GM21737 (cell line): ENCODE measurements at regions not wholly inside any gene's neighbourhood (a gene's known extent, or its start where the extent isn't known, plus 50 kb on each side); places are given as distances from the start of the nearest gene placed in this dataset.
"Not testable (repeated sequence)": the region's sequence is repeated elsewhere in the genome, so short reads cannot be mapped to it uniquely, and the experiment has no call there.

Experiments
- ATAC-seq: cut with Tn5 transposase; IDR thresholded peaks from one replicate; pipeline ENCODE4 v1.9.1; 2021; ENCODE audit warnings: mild to moderate bottlenecking, moderate library complexity; ENCODE audit not compliant: unreplicated experiment

DNA sequence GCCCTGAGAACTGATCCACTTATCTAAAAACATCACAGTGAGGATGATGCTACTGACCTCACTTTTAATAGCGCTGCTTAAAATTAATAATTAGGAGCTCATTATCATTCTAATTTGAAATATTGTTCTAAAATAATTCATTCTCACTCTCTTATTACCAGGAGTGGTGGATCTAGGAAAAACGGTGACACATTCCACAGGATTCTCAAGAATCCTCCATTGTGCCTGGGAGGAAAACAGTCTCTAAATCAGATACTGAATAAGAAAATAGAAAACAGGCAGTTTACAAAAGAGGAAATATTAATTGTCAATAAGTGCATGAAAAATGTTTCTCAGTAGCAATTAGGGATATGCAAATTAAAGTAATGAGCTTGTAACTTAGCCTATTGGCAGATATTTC lies 187.4 kb downstream of the TENT5A start:
- ATAC-seq = no peak

GRCh38 chr6:81564470-81565068 lies 187.9 kb downstream of the TENT5A start:
- no peak for ATAC-seq

GRCh38 chr6:81562169-81562568 lies 190.3 kb downstream of the TENT5A start:
- no peak for ATAC-seq

DNA sequence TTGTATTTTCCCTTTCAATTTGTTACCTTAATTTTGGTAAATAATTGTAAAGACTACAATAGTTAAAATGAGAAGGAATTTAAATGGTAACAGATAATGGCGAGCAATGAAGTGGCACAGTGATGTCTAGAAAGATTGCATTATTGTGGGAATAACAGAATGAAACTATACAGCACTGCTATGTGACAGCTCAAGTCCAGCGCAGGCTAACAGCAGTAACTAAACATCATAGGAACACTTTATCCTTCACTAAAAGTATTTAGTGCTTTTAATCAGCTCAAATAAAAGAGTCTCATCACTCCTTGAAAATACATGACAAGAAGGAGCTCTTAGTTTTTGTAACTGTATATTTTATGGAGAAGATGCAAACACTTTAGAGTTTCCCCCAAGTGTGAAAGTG lies 190.8 kb downstream of the TENT5A start:
- ATAC-seq = no peak

- ATAC-seq = no peak
Observed at GRCh38 chr6:81561071-81561564, 191.4 kb downstream of the TENT5A start.

GRCh38 chr6:81557811-81558210 lies 194.7 kb downstream of the TENT5A start:
- no peak for ATAC-seq

DNA sequence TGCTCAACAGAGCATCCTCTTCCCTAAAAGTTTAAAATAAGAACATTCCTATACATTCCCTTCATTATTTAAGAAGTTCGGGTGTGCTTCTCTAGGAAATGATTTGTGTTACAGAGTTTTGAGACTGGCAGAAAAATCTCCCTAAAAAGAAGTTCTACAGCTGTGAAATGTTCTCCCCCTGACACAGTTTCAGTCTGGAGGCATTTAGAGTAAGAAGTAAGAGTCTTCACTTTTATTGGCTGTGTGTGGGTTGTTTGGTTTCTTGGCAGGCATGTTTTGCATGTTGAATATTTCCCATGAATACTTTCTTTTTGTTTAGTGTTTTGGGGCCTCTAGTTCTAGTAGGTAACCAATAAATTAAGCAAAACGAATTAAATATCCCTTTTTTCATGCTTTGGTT lies 195.9 kb downstream of the TENT5A start:
- ATAC-seq = no peak

DNA sequence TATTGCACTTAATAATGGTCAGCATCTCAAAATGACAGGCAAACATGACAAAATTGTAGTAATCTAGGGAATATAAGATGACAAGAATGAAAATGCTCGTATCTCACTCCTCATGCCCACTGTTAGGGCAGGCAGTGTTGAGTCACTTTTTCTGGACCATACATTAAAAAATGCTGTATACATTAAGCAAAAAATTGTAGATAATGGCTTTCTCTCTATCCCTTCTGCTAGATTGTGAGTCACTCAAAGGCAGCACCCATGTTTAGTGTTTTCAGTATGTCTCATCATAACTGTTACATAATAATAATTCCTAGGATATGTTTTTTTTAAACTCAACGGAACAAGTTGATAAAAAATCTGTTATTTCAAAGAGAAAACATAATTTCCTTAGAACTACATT lies 199.3 kb downstream of the TENT5A start:
- ATAC-seq = no peak

DNA sequence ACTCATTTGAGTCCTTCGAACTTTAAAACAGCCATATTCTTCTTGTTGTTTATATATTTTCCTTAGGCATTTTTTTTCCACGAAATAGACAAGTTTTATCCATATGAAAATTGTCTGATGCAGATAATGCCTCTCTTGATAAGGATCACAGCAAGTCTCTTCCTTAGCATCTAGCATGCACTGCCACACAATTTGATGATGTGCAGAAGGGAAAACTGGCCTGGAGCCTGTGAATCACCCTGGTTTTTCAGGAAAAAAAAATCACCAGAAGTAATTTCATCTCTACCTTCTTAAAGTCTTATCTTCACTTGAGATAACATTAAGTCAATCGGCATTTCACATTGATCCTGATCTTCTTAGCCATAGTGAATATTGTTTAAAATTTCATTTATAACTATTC lies 199.8 kb downstream of the TENT5A start:
- ATAC-seq = no peak

DNA sequence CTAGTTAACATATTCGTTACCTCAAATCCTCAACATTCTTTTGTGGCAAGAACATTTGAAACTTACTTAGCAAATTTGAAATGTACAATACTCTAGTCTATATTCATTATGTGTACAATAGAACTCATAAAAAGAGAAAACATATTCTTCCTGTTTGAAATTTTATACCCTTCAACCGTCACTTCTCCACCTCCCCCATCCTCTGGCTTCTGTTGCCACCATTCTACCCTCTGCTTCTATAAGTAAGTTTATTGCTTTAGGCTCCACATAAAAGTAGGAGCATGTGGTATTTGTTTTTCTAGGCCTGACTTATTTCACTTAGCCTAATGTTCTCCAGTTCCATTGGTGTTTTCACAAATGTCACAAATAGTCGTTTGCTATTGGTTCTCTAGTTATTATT lies 205.3 kb downstream of the TENT5A start:
- ATAC-seq = no peak

GRCh38 chr6:81534934-81535465 lies 217.5 kb downstream of the TENT5A start:
- no peak for ATAC-seq

DNA sequence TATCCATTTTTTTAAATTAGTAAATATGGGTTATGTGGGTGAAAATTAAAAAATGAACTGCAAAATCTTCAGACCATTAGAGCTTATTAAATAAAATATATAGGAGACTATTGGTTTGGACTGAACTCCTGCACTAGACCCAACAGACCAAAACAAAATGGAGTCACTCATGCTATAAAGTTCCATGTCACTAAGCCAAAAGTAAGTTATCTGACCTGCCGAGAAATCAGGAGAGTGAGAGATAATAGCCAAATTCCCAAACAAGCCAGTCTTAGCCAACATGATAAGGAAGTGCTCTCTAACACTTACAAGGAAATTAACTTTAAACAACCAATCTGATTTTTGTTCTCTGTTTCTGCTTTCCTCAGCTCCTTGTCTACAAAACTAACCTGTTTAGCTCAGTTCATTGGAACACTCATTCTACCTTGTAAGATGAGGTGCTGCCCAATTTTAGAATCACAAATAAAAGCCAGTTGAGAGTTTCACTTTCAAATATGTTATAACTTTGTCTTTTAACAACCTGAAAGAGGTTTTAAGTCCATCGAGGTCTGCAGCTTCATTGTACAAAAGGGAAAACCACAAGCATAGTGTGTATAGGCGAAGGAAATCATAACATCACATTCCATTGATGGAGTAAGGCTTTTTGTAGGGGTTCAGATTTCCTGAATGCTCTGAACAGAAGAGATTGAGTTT lies 220.5 kb downstream of the TENT5A start:
- ATAC-seq = no peak

- ATAC-seq = no peak
Observed at GRCh38 chr6:81517455-81517854, 235.0 kb downstream of the TENT5A start.

DNA sequence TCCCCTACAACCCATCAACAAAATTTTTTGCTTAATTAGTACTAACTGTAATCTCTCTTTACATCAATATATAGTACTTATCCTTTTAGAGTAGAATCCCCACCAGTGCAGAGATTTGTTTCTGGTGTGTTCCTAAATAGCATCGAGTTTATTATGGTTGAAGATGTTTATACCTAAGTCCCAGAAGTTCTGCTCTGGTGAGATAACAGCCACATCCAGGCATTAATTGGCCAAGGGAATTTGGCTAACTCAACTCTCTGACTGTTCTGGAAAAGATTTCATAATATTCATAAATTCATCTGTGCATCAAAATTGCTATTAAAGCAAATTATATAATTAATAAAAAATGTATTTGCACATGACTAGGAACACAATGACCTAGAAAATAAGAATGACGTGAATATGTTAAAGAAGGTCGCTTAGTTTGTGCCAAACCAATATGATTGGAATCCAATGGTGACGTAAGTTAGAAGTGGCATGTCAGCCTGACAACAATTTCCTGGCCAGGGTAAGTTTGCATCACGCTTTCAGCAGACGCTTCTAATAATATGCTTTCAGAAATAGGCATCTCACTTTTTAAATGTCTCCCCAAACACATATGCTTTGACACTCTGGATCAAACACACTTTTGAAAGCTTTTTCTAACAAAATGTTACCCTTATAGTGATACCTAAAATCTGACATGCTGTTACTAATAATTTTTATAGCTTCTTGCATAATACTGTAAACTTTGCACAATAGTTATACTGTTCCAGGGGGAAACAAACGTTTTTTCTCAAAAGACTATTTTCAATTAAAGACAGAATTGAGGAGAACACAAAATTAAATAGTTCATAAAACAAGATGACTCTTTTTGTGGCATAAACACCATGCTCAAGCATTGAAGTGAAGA lies 236.7 kb downstream of the TENT5A start:
- no peak for ATAC-seq

- not testable (repeated sequence) for ATAC-seq
Observed at GRCh38 chr6:81514195-81514594, 238.3 kb downstream of the TENT5A start.

DNA sequence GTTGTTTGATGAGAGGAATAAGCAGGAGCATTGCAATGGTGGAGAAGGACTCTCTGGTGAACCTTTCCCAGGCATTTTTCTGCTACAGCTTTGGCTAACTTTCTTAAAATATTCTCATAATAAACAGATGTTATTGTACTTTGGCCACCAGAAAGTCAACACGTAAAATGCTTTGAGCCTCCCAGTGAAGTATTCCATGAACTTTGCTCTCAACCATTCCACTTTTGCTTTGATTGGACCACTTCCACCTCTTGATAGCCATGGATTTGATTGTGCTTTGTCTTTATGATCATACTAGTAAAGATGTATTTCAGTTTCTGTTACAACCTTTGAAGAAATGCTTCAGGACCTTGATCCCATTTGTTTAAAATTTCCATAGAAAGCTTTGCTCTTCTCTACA lies 241.1 kb downstream of the TENT5A start:
- no peak for ATAC-seq

DNA sequence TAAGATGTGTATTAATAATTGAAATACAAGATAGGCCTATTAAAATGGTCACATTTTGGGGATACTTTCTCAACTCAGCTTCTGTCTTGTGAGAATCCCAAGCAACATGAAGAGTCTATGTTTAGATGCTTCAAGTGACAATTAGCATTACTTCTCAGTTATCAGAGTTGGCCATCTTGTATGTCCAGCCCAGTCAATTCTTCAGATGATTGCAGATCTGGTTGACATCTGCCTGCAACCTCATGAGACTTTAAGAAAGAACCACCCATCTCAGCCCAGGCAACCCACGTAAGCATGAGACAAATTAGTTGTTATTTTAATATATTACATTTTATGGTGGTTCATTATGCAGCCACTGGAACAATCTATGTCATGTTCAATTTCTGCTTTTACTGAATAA lies 256.5 kb downstream of the TENT5A start:
- ATAC-seq = no peak

DNA sequence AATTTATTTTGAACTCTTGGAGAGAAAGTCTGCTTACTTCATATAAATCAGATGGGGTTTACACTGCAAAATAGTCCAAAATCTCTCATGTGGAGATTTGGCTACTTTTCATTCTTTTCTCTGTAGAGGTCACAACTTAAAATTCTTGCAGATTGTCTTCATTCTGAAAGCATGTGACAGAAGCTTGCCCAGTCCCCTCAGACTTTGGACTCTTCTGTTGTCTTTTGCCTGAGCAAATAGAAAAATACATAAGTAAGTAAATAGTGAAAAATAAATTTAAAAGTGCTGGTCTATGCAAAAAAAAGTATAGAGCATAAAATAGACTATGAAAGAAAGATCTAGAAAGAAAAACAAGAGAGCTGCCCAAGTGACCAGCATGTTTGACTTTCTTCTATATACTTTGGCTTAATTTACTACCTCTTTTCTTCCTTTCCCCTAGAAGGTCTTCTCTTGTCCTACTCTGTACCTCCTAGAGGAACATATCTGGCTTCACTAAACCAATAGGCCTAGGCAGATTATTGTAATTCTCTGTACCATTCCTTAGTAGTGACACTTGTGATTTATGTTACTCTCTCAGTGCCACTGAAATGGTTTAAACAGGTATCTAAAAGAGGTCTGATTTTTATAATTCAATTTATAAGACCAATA lies 260.9 kb downstream of the TENT5A start:
- ATAC-seq = no peak

GRCh38 chr6:81487489-81487888 lies 265.0 kb downstream of the TENT5A start:
- ATAC-seq = no peak

DNA sequence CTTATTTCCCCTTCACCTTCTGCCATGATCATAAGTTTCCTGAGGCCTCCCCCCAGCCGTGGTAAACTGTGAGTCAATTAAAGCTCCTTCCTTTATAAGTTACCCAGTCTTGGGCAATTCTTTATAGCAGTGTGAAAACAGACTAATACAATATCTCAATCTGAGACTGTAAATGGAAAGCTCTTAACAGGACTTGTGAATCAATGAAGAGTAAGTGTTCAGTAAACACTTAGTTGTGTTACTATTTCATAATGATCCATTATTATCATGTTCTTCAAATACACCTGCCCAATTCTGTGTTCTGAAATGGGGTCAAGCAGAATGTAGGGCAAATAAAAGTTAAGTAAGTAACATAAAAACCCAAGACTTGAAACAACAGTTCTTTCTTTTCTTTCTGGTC lies 266.2 kb downstream of the TENT5A start:
- no peak for ATAC-seq

- ATAC-seq = no peak
Observed at GRCh38 chr6:81485395-81485794, 267.1 kb downstream of the TENT5A start.
